Gastroesophageal sphincter (tissue), 3 donors: ENCODE measurements at regions not wholly inside any gene's neighbourhood (a gene's known extent, or its start where the extent isn't known, plus 50 kb on each side); places are given as distances from the start of the nearest gene placed in this dataset.

ENCODE experiments used
- EP300 ChIP-seq: sonication (generic); formaldehyde crosslinking; IDR thresholded peaks from one replicate; pipeline ENCODE4 v1.6.1; 2017; ENCODE audit warnings: antibody characterized with exemption, mild to moderate bottlenecking
- POLR2A ChIP-seq, 2 donors: fragments of 450-650 bp; IDR thresholded peaks; one replicate each; pipeline ENCODE4 v1.6.1; 2017; ENCODE audit warnings: antibody characterized with exemption in 2 of 2, mild to moderate bottlenecking in 2 of 2, moderate library complexity in 1 of 2
- TF ChIP-seq, protein P1 (sequence below), 4 experiments: fragments of 200-600 bp in 2 of 4; fragments of 450-650 bp in 2 of 4; sonication (generic) in 1 of 4; IDR thresholded peaks; one replicate each; pipeline ENCODE4 v1.5.1; 2017 to 2019; ENCODE audit warnings: antibody characterized with exemption in 4 of 4, mild to moderate bottlenecking in 2 of 4, moderate library complexity in 2 of 4

DNA sequence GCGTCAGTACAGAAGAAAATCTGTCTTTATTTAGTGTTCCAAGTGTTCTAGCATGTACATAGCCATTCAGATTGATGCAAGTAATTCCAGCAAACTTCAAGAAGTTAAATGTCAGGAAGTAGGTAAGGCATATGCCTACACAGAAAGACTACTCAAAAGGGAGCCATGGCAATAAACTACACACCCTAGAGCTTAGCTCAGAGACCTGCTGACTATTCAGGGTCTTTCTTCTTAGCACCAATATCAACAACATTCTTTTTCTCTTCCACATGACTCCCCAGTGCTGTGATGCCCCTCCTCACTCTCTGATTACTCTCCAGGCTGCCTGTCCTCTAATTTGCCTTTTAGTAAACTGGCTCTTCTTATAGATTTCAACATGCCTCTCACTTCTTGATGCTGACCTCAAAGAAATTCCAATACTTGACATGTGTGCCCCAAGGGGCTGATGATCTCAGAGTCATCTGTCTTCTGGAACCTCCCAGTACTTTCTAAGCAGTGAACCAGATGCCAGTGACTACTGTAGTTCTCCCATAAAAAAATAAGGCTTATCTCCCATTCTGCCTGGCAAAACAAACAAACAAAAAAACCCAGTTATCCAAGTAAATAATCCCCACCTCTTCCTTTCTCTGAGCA is 909.2 kb upstream of the FANCL start:
- TF ChIP-seq, protein P1, sequence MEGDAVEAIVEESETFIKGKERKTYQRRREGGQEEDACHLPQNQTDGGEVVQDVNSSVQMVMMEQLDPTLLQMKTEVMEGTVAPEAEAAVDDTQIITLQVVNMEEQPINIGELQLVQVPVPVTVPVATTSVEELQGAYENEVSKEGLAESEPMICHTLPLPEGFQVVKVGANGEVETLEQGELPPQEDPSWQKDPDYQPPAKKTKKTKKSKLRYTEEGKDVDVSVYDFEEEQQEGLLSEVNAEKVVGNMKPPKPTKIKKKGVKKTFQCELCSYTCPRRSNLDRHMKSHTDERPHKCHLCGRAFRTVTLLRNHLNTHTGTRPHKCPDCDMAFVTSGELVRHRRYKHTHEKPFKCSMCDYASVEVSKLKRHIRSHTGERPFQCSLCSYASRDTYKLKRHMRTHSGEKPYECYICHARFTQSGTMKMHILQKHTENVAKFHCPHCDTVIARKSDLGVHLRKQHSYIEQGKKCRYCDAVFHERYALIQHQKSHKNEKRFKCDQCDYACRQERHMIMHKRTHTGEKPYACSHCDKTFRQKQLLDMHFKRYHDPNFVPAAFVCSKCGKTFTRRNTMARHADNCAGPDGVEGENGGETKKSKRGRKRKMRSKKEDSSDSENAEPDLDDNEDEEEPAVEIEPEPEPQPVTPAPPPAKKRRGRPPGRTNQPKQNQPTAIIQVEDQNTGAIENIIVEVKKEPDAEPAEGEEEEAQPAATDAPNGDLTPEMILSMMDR (IDR thresholded peaks at IDR 0.05) = no peak
- TF ChIP-seq EP300 = no peak
- no peak for TF ChIP-seq POLR2A (IDR thresholded peaks at IDR 0.05)
